Activated T-helper 2 cell treated with anti-CD3 and anti-CD28 coated beads, Interferon-gamma antibody, Interleukin-2, Interleukin-4, amounts not matched to agents 10 μg/mL and 5 μg/mL and 100 μg/mL, durations not matched to agents 14 hours and 24 hours and 36 hours (primary cell): ENCODE measurements at regions not wholly inside any gene's neighbourhood (a gene's known extent, or its start where the extent isn't known, plus 50 kb on each side); places are given as distances from the start of the nearest gene placed in this dataset.
"Not testable (repeated sequence)": the region's sequence is repeated elsewhere in the genome, so short reads cannot be mapped to it uniquely, and the experiment has no call there.

Source experiments
- DNase-seq: peaks from one replicate; pipeline ENCODE4 v3.0.0; 2021; ENCODE audit warnings: low spot score
- H3K27ac Mint-ChIP-seq: one replicate; pipeline ENCODE4 v1.8.0; 2021; ENCODE audit warnings: mixed read lengths
- H3K27me3 Mint-ChIP-seq: one replicate; pipeline ENCODE4 v1.8.0; 2021; ENCODE audit warnings: low read depth, mixed read lengths
- H3K36me3 Mint-ChIP-seq: one replicate; pipeline ENCODE4 v1.8.0; 2021; ENCODE audit warnings: low read depth, mixed read lengths
- H3K4me1 Mint-ChIP-seq: one replicate; pipeline ENCODE4 v1.8.0; 2021; ENCODE audit warnings: low read depth, mixed read lengths
- H3K4me3 Mint-ChIP-seq: one replicate; pipeline ENCODE4 v1.8.0; 2021; ENCODE audit warnings: low read depth, mild to moderate bottlenecking, moderate library complexity, mixed read lengths
- H3K9me3 Mint-ChIP-seq: one replicate; pipeline ENCODE4 v1.8.0; 2021; ENCODE audit warnings: mixed read lengths
- intact Hi-C: fragments of 100-400 bp; cut with micrococcal nuclease; formaldehyde crosslinking; loops from one replicate; pipeline ENCODE4 v1.15.1; 2023

GRCh38 chr12:78359520-78359919 lies 505.1 kb upstream of the SYT1 start:
- Mint-ChIP-seq H3K4me3 (no peak overlapping the region), H3K27me3 (no peaks in the 10 kb centered on the region), H3K4me1 (no peaks in the 10 kb centered on the region), H3K27ac (no peak overlapping the region), H3K36me3 (no peaks in the 10 kb centered on the region), H3K9me3 (no peaks in the 10 kb centered on the region)
- DNase-seq: no peak
- intact Hi-C loops: no loop called here

- H3K27ac Mint-ChIP-seq: no peak overlapping the region
- H3K9me3 Mint-ChIP-seq: peaks cover 6% of the 10 kb centered on the region
- no peaks in the 10 kb centered on the region for H3K4me1 Mint-ChIP-seq
- H3K36me3 Mint-ChIP-seq: no peaks in the 10 kb centered on the region
- H3K27me3 Mint-ChIP-seq: no peaks in the 10 kb centered on the region
- intact Hi-C loops: no loop called here
- no peak for DNase-seq
- no peak overlapping the region for H3K4me3 Mint-ChIP-seq
Observed at GRCh38 chr12:78361683-78362082, 502.9 kb upstream of the SYT1 start.

GRCh38 chr12:78371284-78371683 lies 493.3 kb upstream of the SYT1 start:
- intact Hi-C loops: no loop called here
- Mint-ChIP-seq H3K4me1 (no peaks in the 10 kb centered on the region), H3K9me3 (peaks cover 26% of the 10 kb centered on the region), H3K27ac (no peak overlapping the region), H3K27me3 (no peaks in the 10 kb centered on the region), H3K4me3 (no peak overlapping the region), H3K36me3 (no peaks in the 10 kb centered on the region)
- no peak for DNase-seq

- DNase-seq: no peak
- Mint-ChIP-seq H3K9me3 (peaks cover 45% of the 10 kb centered on the region), H3K4me3 (no peak overlapping the region), H3K27ac (no peak overlapping the region), H3K36me3 (no peaks in the 10 kb centered on the region), H3K27me3 (no peaks in the 10 kb centered on the region), H3K4me1 (no peaks in the 10 kb centered on the region)
- intact Hi-C loops: no loop called here
Observed at GRCh38 chr12:78375461-78375860, 489.1 kb upstream of the SYT1 start.

- Mint-ChIP-seq H3K9me3 (peaks cover 42% of the 10 kb centered on the region), H3K27ac (no peak overlapping the region), H3K4me1 (no peaks in the 10 kb centered on the region), H3K27me3 (no peaks in the 10 kb centered on the region), H3K36me3 (no peaks in the 10 kb centered on the region), H3K4me3 (no peak overlapping the region)
- no peak for DNase-seq
- intact Hi-C loops: no loop called here
Observed at GRCh38 chr12:78376257-78376656, 488.3 kb upstream of the SYT1 start.

GRCh38 chr12:78379065-78379464 lies 485.5 kb upstream of the SYT1 start:
- intact Hi-C loops, H3K36me3 Mint-ChIP-seq, H3K27ac Mint-ChIP-seq, H3K4me1 Mint-ChIP-seq, DNase-seq, H3K4me3 Mint-ChIP-seq, H3K27me3 Mint-ChIP-seq: not testable (repeated sequence)
- H3K9me3 Mint-ChIP-seq: peaks cover 45% of the 10 kb centered on the region

GRCh38 chr12:78383414-78383813 lies 481.2 kb upstream of the SYT1 start:
- no peak for DNase-seq
- Mint-ChIP-seq H3K9me3 (peaks cover 41% of the 10 kb centered on the region), H3K4me3 (no peak overlapping the region), H3K27ac (no peak overlapping the region), H3K36me3 (no peaks in the 10 kb centered on the region), H3K27me3 (no peaks in the 10 kb centered on the region), H3K4me1 (no peaks in the 10 kb centered on the region)
- intact Hi-C loops: no loop called here

- DNase-seq: no peak
- Mint-ChIP-seq H3K27ac (no peak overlapping the region), H3K4me3 (no peak overlapping the region), H3K36me3 (no peaks in the 10 kb centered on the region), H3K27me3 (no peaks in the 10 kb centered on the region), H3K9me3 (peaks cover 32% of the 10 kb centered on the region), H3K4me1 (no peaks in the 10 kb centered on the region)
- intact Hi-C loops: no loop called here
Observed at GRCh38 chr12:78384541-78384940, 480.0 kb upstream of the SYT1 start.

- intact Hi-C loops: no loop called here
- peaks cover 24% of the 10 kb centered on the region for H3K9me3 Mint-ChIP-seq
- no peak overlapping the region for H3K27ac Mint-ChIP-seq
- no peaks in the 10 kb centered on the region for H3K36me3 Mint-ChIP-seq
- H3K4me3 Mint-ChIP-seq: no peak overlapping the region
- H3K27me3 Mint-ChIP-seq: no peaks in the 10 kb centered on the region
- no peaks in the 10 kb centered on the region for H3K4me1 Mint-ChIP-seq
- DNase-seq: no peak
Observed at GRCh38 chr12:78385541-78385940, 479.0 kb upstream of the SYT1 start.

GRCh38 chr12:78386871-78387270 lies 477.7 kb upstream of the SYT1 start:
- H3K9me3 Mint-ChIP-seq: peaks cover 24% of the 10 kb centered on the region
- H3K27ac Mint-ChIP-seq: no peak overlapping the region
- H3K4me3 Mint-ChIP-seq: no peak overlapping the region
- no peaks in the 10 kb centered on the region for H3K36me3 Mint-ChIP-seq
- no peaks in the 10 kb centered on the region for H3K4me1 Mint-ChIP-seq
- DNase-seq: no peak
- intact Hi-C loops: no loop called here
- H3K27me3 Mint-ChIP-seq: no peaks in the 10 kb centered on the region

GRCh38 chr12:78387721-78388120 lies 476.9 kb upstream of the SYT1 start:
- Mint-ChIP-seq H3K4me3 (no peak overlapping the region), H3K9me3 (peaks cover 21% of the 10 kb centered on the region), H3K27ac (no peak overlapping the region), H3K4me1 (no peaks in the 10 kb centered on the region), H3K36me3 (no peaks in the 10 kb centered on the region), H3K27me3 (no peaks in the 10 kb centered on the region)
- no peak for DNase-seq
- intact Hi-C loops: no loop called here

GRCh38 chr12:78388461-78388860 lies 476.1 kb upstream of the SYT1 start:
- DNase-seq: no peak
- no peak overlapping the region for H3K27ac Mint-ChIP-seq
- H3K27me3 Mint-ChIP-seq: no peaks in the 10 kb centered on the region
- H3K4me1 Mint-ChIP-seq: no peaks in the 10 kb centered on the region
- H3K4me3 Mint-ChIP-seq: no peak overlapping the region
- intact Hi-C loops: no loop called here
- peaks cover 15% of the 10 kb centered on the region for H3K9me3 Mint-ChIP-seq
- no peaks in the 10 kb centered on the region for H3K36me3 Mint-ChIP-seq

GRCh38 chr12:78390920-78391319 lies 473.7 kb upstream of the SYT1 start:
- Mint-ChIP-seq H3K4me1 (no peaks in the 10 kb centered on the region), H3K9me3 (peaks cover 3% of the 10 kb centered on the region), H3K4me3 (no peak overlapping the region), H3K36me3 (no peaks in the 10 kb centered on the region), H3K27me3 (no peaks in the 10 kb centered on the region), H3K27ac (no peak overlapping the region)
- intact Hi-C loops: no loop called here
- no peak for DNase-seq

GRCh38 chr12:78392918-78393317 lies 471.7 kb upstream of the SYT1 start:
- H3K27ac Mint-ChIP-seq: no peak overlapping the region
- H3K4me3 Mint-ChIP-seq: no peak overlapping the region
- no peaks in the 10 kb centered on the region for H3K36me3 Mint-ChIP-seq
- H3K4me1 Mint-ChIP-seq: no peaks in the 10 kb centered on the region
- intact Hi-C loops: no loop called here
- H3K27me3 Mint-ChIP-seq: no peaks in the 10 kb centered on the region
- no peaks in the 10 kb centered on the region for H3K9me3 Mint-ChIP-seq
- DNase-seq: no peak
